Fibroblast of pulmonary artery (primary cell): ENCODE measurements at regions not wholly inside any gene's neighbourhood (a gene's known extent, or its start where the extent isn't known, plus 50 kb on each side); places are given as distances from the start of the nearest gene placed in this dataset.
"Not testable (repeated sequence)": the region's sequence is repeated elsewhere in the genome, so short reads cannot be mapped to it uniquely, and the experiment has no call there.

Experiments
- DNase-seq: peaks from one replicate; pipeline ENCODE4 v3.0.0-alpha.2; 2010; ENCODE audit warnings: low read depth
- H3K4me3 ChIP-seq: replicated peaks from 2 replicates; pipeline ENCODE4 v1.5.1; 2011; ENCODE audit warnings: low read depth, mild to moderate bottlenecking, control low read depth, low read length, moderate library complexity
- CTCF ChIP-seq: IDR thresholded peaks from 2 replicates; pipeline ENCODE4 v1.5.1; 2011; ENCODE audit warnings: mild to moderate bottlenecking, control low read depth, low read length, inconsistent platforms; ENCODE audit errors: missing control alignments

- no peak overlapping the region for H3K4me3 ChIP-seq
- DNase-seq = no peak
- TF ChIP-seq CTCF = no peak
These were observed 151.4 kb upstream of the SSTR1 start for GRCh38 chr14:38056270-38056669.

- not testable (repeated sequence) for H3K4me3 ChIP-seq, DNase-seq
These were observed 145.5 kb upstream of the SSTR1 start for GRCh38 chr14:38062223-38062622.

- TF ChIP-seq CTCF = no peak
- no peak overlapping the region for H3K4me3 ChIP-seq
- no peak for DNase-seq
These were observed 143.9 kb upstream of the SSTR1 start for GRCh38 chr14:38063711-38064320.

- TF ChIP-seq CTCF = no peak
- no peak overlapping the region for H3K4me3 ChIP-seq
- DNase-seq = no peak
These were observed 142.5 kb upstream of the SSTR1 start for GRCh38 chr14:38065106-38065762.

- no peak overlapping the region for H3K4me3 ChIP-seq
- no peak for TF ChIP-seq CTCF
- DNase-seq = no peak
These were observed 137.6 kb upstream of the SSTR1 start for GRCh38 chr14:38070061-38070588.

GRCh38 chr14:38073641-38074040 lies 134.1 kb upstream of the SSTR1 start:
- no peak for DNase-seq
- TF ChIP-seq CTCF = no peak
- no peak overlapping the region for H3K4me3 ChIP-seq

GRCh38 chr14:38074081-38074480 lies 133.6 kb upstream of the SSTR1 start:
- no peak for DNase-seq
- no peak for TF ChIP-seq CTCF
- H3K4me3 ChIP-seq = no peak overlapping the region
